Tibial nerve (tissue), 4 donors: ENCODE measurements at regions not wholly inside any gene's neighbourhood (a gene's known extent, or its start where the extent isn't known, plus 50 kb on each side); places are given as distances from the start of the nearest gene placed in this dataset.

Experiments used
- DNase-seq, 2 donors: peaks; one replicate each; pipeline ENCODE4 v3.0.0-alpha.2; 2019; ENCODE audit warnings: low spot score in 2 of 2
- H3K27ac ChIP-seq, 4 donors: fragments of 200-600 bp; sonication (generic) in 3 of 4; one replicate each; pipeline ENCODE4 v1.5.1; 2017 to 2019; ENCODE audit warnings: mild to moderate bottlenecking in 1 of 4
- H3K27me3 ChIP-seq, 2 donors: fragments of 200-600 bp; sonication (generic) in 1 of 2; one replicate each; pipeline versions ENCODE4 v1.5.1 to v1.6.0; 2017 to 2019
- H3K36me3 ChIP-seq, 3 donors: fragments of 200-600 bp; sonication (generic); one replicate each; pipeline ENCODE4 v1.5.1; 2018 to 2019
- H3K4me1 ChIP-seq, 4 donors: fragments of 200-600 bp; sonication (generic) in 3 of 4; one replicate each; pipeline ENCODE4 v1.5.1; 2017 to 2019
- H3K4me3 ChIP-seq, 4 donors: fragments of 200-600 bp; sonication (generic) in 3 of 4; one replicate each; pipeline ENCODE4 v1.5.1; 2017 to 2019; ENCODE audit warnings: mild to moderate bottlenecking in 1 of 4, moderate library complexity in 1 of 4
- H3K9me3 ChIP-seq, 4 donors: fragments of 200-600 bp; sonication (generic) in 3 of 4; one replicate each; pipeline ENCODE4 v1.5.1; 2017 to 2019
- EP300 ChIP-seq, 2 donors: sonication (generic); formaldehyde crosslinking; IDR thresholded peaks; one replicate each; pipeline ENCODE4 v1.6.1; 2017; ENCODE audit warnings: antibody characterized with exemption in 2 of 2, mild to moderate bottlenecking in 1 of 2
- POLR2A ChIP-seq, 2 donors: fragments of 450-650 bp; IDR thresholded peaks; one replicate each; pipeline ENCODE4 v1.6.1; 2017; ENCODE audit warnings: antibody characterized with exemption in 2 of 2, mild to moderate bottlenecking in 2 of 2, moderate library complexity in 2 of 2
- WGBS, 2 donors: methylation state at CpG; one replicate each; pipeline ENCODE4 v1.1.5; 2018; 5-methylcytosine and 5-hydroxymethylcytosine counted together
- TF ChIP-seq, protein P1 (sequence below), 5 experiments: fragments of 200-600 bp in 3 of 5; fragments of 450-650 bp in 2 of 5; sonication (generic) in 3 of 5; IDR thresholded peaks; one replicate each; pipeline ENCODE4 v1.5.1; 2016 to 2019; ENCODE audit warnings: antibody characterized with exemption in 5 of 5, mild to moderate bottlenecking in 3 of 5, moderate library complexity in 2 of 5

DNA sequence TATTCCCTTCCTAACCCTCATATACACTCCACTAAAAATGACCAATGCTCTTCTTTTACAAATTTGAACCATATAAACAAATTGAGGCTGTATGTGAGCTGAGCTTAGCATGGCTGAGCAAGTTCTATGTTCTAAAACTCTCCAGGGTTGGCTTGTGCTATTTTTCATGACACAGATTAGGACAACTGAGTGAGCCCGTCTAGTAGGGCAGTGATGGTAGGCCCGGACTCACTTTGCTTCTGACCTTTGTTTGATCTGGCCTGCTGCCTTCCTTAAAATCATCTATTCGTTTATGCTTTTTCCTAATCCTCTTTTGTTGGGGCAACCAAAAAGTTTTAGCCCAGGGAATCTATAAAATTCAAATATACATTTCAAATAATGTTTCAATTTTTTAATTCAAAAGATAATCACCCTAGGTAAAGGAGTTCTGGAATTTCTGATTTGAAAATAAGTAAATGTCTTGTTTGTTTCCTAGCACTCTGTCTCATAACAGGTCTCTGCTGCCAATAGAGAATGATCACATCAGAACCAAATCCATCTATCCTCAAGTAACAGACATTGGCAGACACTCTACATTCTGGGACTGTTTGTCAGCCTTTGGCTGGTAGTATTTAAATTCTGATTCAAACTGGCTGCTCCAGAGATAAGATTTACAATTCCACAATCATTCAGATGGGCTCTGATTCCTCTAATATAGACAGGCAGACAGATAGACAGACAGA, 217.0 kb upstream of the TARS1 start:
- TF ChIP-seq EP300 (IDR thresholded peaks at IDR 0.05): no peak
- no peak for TF ChIP-seq POLR2A (IDR thresholded peaks at IDR 0.05)
- TF ChIP-seq, protein P1, sequence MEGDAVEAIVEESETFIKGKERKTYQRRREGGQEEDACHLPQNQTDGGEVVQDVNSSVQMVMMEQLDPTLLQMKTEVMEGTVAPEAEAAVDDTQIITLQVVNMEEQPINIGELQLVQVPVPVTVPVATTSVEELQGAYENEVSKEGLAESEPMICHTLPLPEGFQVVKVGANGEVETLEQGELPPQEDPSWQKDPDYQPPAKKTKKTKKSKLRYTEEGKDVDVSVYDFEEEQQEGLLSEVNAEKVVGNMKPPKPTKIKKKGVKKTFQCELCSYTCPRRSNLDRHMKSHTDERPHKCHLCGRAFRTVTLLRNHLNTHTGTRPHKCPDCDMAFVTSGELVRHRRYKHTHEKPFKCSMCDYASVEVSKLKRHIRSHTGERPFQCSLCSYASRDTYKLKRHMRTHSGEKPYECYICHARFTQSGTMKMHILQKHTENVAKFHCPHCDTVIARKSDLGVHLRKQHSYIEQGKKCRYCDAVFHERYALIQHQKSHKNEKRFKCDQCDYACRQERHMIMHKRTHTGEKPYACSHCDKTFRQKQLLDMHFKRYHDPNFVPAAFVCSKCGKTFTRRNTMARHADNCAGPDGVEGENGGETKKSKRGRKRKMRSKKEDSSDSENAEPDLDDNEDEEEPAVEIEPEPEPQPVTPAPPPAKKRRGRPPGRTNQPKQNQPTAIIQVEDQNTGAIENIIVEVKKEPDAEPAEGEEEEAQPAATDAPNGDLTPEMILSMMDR (IDR thresholded peaks at IDR 0.05): no peak

DNA sequence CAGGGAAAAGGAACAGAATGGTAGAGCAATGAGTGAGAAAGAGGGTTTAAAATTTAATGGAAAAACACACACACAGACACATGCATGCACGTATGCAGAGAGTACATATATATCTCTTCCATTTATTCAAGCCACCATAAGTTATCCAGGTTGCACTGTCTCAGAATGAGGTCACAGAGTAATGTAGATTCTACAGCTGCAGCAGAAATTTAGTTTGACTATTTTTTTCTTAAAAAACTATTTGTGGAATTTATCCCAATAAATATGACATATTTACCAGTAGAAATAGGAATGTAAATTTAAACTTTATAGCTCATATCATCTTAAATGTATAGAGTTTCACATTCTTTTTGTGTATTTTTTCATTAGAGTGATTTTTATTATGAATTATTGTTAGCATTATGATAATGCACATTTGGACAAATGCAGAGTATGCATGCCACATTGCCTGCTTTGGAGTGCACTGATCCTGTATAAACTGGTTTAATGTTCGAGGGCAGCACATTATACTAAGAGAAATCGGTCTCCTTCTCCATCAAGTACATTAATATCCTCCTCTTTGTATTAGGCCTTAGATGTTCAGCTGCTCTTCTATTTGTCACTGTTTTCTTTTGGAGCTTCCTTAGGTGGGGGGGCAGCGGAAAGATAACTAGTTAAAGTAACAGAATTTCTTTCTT, 216.3 kb upstream of the TARS1 start:
- TF ChIP-seq POLR2A (IDR thresholded peaks at IDR 0.05) (no peak), EP300 (IDR thresholded peaks at IDR 0.05) (no peak)
- TF ChIP-seq, protein P1 (IDR thresholded peaks at IDR 0.05): no peak
- WGBS, 2 donors: 89 to 92% methylated on average over 4 of the region's 4 CpGs

More for the DNA sequence above, 217.0 kb upstream of the TARS1 start:
- DNase-seq: no peak
- WGBS, 2 donors: 33 to 49% methylated on average over 3 of the region's 3 CpGs
- H3K36me3 ChIP-seq: no peaks in the 10 kb centered on the region
- no peaks in the 10 kb centered on the region for H3K27me3 ChIP-seq
- peaks cover 0 to under 1% (median 0%) of the 10 kb centered on the region in 4 donors for H3K4me1 ChIP-seq
- no peaks in the 10 kb centered on the region for H3K9me3 ChIP-seq
- H3K4me3 ChIP-seq: no peak overlapping the region
- no peak overlapping the region for H3K27ac ChIP-seq

DNA sequence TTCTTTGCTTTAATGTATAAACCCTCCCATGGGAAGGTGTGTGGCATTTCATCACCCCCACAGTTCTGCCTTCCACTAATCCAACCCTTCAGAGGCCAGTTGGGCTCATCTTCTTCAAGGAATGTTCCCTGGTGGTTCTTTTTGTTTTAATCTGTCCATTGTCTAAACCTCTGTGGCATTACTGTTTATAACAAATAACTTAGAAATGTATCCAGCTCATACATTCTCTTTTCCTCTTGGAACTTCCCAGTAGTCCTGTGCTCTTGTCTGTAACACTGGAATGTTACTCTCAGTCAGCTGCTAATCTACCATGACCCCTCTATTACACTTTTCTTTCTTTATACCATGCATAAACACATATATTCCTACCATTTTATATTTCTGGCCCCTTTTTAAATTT, 213.5 kb upstream of the TARS1 start:
- DNase-seq: no peak
- Histone ChIP-seq H3K9me3 (no peaks in the 10 kb centered on the region), H3K4me1 (peaks cover 0 to 9% (median 0%) of the 10 kb centered on the region in 4 donors), H3K27me3 (no peaks in the 10 kb centered on the region), H3K27ac (no peak overlapping the region), H3K4me3 (no peak overlapping the region), H3K36me3 (peaks cover 0 to 3% (median 0%) of the 10 kb centered on the region in 3 donors)
- TF ChIP-seq, protein P1 (IDR thresholded peaks at IDR 0.05): no peak
- TF ChIP-seq EP300 (IDR thresholded peaks at IDR 0.05) (no peak), POLR2A (IDR thresholded peaks at IDR 0.05) (no peak)

More for the DNA sequence above, 216.3 kb upstream of the TARS1 start:
- H3K36me3 ChIP-seq: peaks cover 0 to 2% (median 0%) of the 10 kb centered on the region in 3 donors
- H3K4me1 ChIP-seq: peaks cover 0 to 7% (median 0%) of the 10 kb centered on the region in 4 donors
- no peak overlapping the region for H3K27ac ChIP-seq
- no peaks in the 10 kb centered on the region for H3K27me3 ChIP-seq
- no peaks in the 10 kb centered on the region for H3K9me3 ChIP-seq
- no peak for DNase-seq
- no peak overlapping the region for H3K4me3 ChIP-seq

DNA sequence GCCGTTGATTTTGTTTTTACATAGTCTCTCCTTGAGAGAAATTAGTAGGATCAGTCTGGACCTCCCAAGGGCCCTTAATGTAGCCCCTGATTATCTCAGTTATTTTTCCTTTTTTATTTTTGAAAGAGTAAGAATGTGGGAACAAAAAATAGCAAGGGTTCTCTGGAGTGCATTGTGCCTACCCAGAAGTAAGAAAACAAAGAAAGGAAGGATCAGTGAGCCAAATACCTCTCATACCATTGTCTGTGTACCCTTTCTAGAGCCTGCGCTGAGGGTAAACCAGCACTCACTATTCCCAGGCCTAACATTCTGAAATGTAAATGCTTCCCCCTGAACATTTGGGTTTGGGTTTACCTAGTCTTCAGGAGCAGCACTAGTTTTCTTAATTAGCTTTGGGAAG, 213.0 kb upstream of the TARS1 start:
- TF ChIP-seq EP300 (IDR thresholded peaks at IDR 0.05): no peak
- TF ChIP-seq, protein P1 (IDR thresholded peaks at IDR 0.05): no peak
- no peak for TF ChIP-seq POLR2A (IDR thresholded peaks at IDR 0.05)
- DNase-seq: no peak
- H3K27me3 ChIP-seq: no peaks in the 10 kb centered on the region
- no peak overlapping the region for H3K27ac ChIP-seq
- peaks cover 0 to 3% (median 0%) of the 10 kb centered on the region in 3 donors for H3K36me3 ChIP-seq
- H3K4me1 ChIP-seq: peaks cover 0 to 9% (median 0%) of the 10 kb centered on the region in 4 donors
- 56 to 74% methylated on average over 2 of the region's 2 CpGs for WGBS, 2 donors
- no peak overlapping the region for H3K4me3 ChIP-seq
- H3K9me3 ChIP-seq: no peaks in the 10 kb centered on the region

DNA sequence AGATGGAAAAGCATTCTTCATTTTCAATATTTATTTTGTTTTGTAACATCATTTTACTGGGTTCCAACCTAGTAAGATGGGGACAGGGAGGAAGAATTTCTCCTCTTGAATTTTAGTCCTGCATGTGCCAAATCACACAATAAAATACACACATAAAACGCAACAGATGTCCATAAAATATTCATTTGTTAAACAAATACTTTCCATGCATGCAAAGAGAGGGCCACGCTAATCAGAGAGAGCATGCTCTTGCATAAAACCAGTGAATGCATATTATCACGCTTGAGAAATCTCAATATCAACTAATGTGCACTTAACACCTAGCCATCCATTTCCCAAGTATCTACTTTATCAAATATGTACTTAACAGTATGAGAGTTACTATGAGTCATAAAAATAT, 212.6 kb upstream of the TARS1 start:
- TF ChIP-seq, protein P1 (IDR thresholded peaks at IDR 0.05): no peak
- no peak for TF ChIP-seq EP300 (IDR thresholded peaks at IDR 0.05)
- TF ChIP-seq POLR2A (IDR thresholded peaks at IDR 0.05): no peak
- H3K4me3 ChIP-seq: no peak overlapping the region
- no peaks in the 10 kb centered on the region for H3K9me3 ChIP-seq
- peaks cover 0 to 9% (median 0%) of the 10 kb centered on the region in 4 donors for H3K4me1 ChIP-seq
- no peak overlapping the region for H3K27ac ChIP-seq
- DNase-seq: no peak
- 84 to 85% methylated on average over 3 of the region's 3 CpGs for WGBS, 2 donors
- H3K36me3 ChIP-seq: peaks cover 0 to 3% (median 0%) of the 10 kb centered on the region in 3 donors
- H3K27me3 ChIP-seq: no peaks in the 10 kb centered on the region
